ENCODE measurements at regions not wholly inside any gene's neighbourhood (a gene's known extent, or its start where the extent isn't known, plus 50 kb on each side); places are given as distances from the start of the nearest gene placed in this dataset.
A peak's percentile ranks its signal among the peaks of the same experiment; 100 is the strongest.

DNA sequence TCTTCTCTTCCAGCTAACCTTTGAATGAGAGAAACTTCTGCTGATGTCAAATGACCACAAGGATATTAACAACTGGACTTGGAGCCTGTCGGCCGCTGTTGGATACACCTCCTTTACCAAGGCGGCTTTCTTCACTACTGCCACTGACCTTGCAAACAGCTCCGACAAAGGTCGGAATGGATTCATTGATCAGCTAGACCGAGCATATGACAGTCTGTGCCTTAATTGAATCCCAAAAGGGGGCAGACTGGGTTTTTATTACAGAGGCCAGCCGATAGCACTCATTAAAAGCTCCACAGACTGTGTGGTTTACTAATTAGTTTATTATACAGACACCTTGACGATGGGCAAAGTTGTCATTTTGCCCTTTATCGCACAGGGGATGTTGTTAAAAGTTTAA lies 394.5 kb downstream of the RERGL start:
- in situ Hi-C loops (cut with HindIII; ENCODE audit: low pct_ligation_motif_present, low pct_unique_long_range_greater_than_20kb, low sequenced_read_pairs), result no loop called here

DNA sequence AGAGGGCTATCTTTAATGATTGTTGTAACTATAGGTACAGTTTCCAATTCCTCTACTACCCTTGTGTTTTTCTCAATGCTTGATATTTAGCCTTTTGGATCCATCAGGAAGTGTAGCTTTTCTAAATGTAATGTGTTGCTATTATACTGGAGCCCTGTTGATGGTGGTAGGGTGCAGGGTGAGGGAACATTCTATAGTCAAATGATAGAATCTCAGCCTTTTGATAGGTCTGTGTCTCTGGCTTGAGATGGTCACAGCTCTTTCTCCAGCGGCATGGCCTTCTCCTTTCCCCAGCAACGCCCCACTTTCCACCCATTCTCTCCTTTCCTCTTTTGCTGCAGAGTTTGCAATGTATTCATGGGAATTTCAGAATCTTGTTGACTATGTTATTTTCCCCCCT lies 398.6 kb downstream of the RERGL start:
- in situ Hi-C loops (cut with HindIII; ENCODE audit: low pct_ligation_motif_present, low pct_unique_long_range_greater_than_20kb, low sequenced_read_pairs), result no loop called here
- DNase-seq, result no peak

More for the DNA sequence above, 394.5 kb downstream of the RERGL start:
- DNase-seq, result no peak

- DNase-seq, result no peak
- in situ Hi-C loops (cut with HindIII; ENCODE audit: low pct_ligation_motif_present, low pct_unique_long_range_greater_than_20kb, low sequenced_read_pairs), result no loop called here
Measured at GRCh38 chr12:17680220-17680619, 409.8 kb downstream of the RERGL start.

- no peak for DNase-seq
- in situ Hi-C loops (cut with HindIII; ENCODE audit: low pct_ligation_motif_present, low pct_unique_long_range_greater_than_20kb, low sequenced_read_pairs), result no loop called here
Measured at GRCh38 chr12:17666641-17667324, 423.2 kb downstream of the RERGL start.

DNA sequence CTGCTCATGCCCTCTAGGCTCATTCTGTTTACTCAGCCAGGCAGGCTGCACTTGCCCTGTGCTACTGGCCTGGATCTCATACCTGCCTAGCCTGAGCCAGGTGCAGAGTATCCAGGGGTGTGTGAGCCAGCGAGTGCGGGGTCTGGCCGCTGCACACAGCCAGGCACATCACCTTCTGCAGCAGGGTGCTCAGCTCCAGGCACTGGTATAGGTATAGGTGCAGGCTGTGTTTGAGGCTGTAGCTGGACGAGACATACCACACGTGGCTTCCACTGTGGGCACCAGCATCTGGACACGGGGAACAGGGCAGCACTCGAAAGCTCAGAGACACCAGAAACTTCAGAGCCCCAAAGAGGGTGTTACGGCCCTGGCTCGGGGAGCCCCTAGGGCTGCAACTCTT lies 424.2 kb downstream of the RERGL start:
- no peak for DNase-seq
- in situ Hi-C loops (cut with HindIII; ENCODE audit: low pct_ligation_motif_present, low pct_unique_long_range_greater_than_20kb, low sequenced_read_pairs), result no loop called here

- DNase-seq, result no peak
- in situ Hi-C loops (cut with HindIII; ENCODE audit: low pct_ligation_motif_present, low pct_unique_long_range_greater_than_20kb, low sequenced_read_pairs), result no loop called here
Measured at GRCh38 chr12:17661250-17661649, 428.7 kb downstream of the RERGL start.

DNA sequence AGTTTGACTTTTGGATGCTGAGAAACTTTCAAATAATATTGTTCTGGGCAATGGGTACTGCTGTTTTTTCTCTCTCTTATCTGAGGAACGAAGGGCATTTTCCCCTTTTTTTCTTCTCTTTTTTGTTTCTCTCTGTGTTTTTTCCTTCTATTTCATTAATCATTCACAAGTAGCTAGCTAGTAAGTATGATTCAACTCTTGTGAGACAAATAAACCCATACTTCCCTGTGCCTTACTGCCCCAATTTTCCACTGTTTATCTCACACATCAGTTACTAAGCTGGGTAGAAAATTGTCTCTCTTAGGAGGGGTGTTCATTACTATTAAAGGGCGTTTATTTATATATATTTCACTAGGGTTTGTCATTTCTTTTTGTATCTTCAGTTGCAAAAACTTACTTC lies 437.6 kb downstream of the RERGL start:
- in situ Hi-C loops (cut with HindIII; ENCODE audit: low pct_ligation_motif_present, low pct_unique_long_range_greater_than_20kb, low sequenced_read_pairs), result no loop called here
- DNase-seq, result peak; percentile 56

GRCh38 chr12:17642340-17642650 lies 447.7 kb downstream of the RERGL start:
- no peak for DNase-seq
- in situ Hi-C loops (cut with HindIII; ENCODE audit: low pct_ligation_motif_present, low pct_unique_long_range_greater_than_20kb, low sequenced_read_pairs), result no loop called here

DNA sequence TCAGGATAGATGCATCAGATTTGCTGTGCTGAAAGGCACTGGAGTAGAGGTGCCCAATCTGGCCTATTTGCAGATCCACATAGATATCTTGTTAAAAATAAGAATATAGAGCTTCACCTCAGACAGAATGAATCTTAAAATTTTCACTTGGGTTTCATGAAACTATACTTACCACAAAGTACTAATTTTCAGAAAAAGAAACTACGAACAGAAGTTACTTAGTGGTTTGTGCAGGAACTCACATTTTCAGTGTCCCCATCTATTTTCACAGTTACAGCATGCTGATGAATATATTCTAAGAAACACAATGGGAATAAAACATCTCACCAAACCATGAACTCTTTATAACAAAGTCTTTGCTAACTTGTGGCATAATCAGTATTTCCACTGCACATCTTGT lies 449.4 kb downstream of the RERGL start:
- no peak for DNase-seq
- in situ Hi-C loops (cut with HindIII; ENCODE audit: low pct_ligation_motif_present, low pct_unique_long_range_greater_than_20kb, low sequenced_read_pairs), result no loop called here

DNA sequence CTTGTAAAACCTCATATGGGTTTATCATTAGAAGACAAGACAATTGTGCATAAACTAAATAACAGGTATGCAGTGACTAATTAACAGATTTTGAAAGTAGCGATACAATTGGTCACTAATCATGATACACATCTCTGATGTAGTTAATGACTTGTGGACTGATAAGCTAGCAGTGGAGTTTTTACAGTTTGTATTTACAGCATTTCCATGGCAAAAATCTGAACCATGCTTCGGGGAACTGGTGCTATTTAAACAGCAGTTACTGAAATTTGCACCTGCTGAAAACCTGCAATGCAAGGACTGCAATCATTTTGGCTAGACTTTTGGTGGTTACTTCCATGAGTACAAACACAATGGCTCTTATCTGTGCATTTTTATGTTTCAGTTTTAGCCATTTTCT lies 471.2 kb downstream of the RERGL start:
- DNase-seq, result no peak
- in situ Hi-C loops (cut with HindIII; ENCODE audit: low pct_ligation_motif_present, low pct_unique_long_range_greater_than_20kb, low sequenced_read_pairs), result no loop called here

DNA sequence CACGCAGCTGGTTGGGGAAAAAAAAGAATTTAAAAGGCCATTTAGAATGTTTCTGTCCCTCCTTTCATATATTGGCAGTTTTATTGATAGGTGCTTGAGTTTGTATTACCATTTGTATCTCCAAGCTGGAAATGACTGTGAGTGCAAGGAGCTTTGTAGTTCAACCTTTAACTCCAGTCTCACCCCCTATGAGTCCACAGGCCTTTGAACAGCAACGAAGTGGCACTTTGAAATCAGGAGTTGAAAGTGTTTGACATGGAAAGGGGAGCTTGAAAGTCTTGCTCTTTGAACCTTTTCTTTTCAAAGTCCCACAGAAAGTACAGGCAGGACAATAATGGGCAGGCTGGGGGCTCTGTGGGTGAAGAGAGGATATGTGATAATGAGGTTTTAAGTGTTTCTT lies 480.3 kb downstream of the RERGL start:
- no peak for DNase-seq
- in situ Hi-C loops (cut with HindIII; ENCODE audit: low pct_ligation_motif_present, low pct_unique_long_range_greater_than_20kb, low sequenced_read_pairs), result no loop called here

DNA sequence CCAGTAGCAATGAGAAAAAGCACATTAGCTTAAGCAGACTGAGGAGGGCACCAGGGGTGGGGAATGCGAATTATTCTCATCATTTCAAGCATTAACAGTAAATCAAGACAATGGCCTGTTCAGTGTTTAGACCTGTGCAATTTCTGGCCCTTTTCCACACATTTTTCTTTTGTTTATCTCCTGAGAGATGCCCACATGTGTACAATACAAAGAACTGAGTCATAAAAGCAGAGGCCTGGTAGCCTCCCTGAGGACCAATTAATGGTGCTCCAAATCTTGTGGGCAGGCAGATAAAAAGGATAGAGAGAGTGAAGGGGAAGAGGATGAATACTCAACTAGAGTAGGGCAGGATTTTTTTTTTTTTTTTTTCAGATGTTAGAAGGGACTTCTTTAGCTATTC lies 480.8 kb downstream of the RERGL start:
- no peak for DNase-seq
- in situ Hi-C loops (cut with HindIII; ENCODE audit: low pct_ligation_motif_present, low pct_unique_long_range_greater_than_20kb, low sequenced_read_pairs), result no loop called here

GRCh38 chr12:17595111-17595510 lies 494.9 kb downstream of the RERGL start:
- DNase-seq, result no peak
- in situ Hi-C loops (cut with HindIII; ENCODE audit: low pct_ligation_motif_present, low pct_unique_long_range_greater_than_20kb, low sequenced_read_pairs), result no loop called here

- DNase-seq, result no peak
- in situ Hi-C loops (cut with HindIII; ENCODE audit: low pct_ligation_motif_present, low pct_unique_long_range_greater_than_20kb, low sequenced_read_pairs), result no loop called here
Measured at GRCh38 chr12:17593715-17594406, 496.1 kb downstream of the RERGL start.

DNA sequence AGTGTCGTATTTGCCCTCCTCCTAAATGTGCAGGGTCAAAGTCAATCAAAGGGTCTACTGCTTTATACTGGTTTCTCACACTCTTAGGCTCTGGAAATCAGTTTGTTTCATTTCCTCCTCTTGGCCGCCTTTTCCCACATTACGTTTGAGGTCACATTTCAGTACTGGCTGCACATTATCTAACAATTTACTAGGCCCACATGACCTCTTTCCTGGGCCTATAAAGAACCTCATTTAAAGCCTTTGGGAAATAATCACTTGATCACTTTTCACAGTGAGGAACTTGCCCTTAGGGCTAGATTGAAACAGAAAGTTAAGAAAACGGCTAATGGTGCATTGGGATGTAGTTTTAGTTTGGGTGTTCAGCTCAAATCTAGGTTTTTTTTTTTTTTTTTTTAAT lies 497.5 kb downstream of the RERGL start:
- no peak for DNase-seq
- in situ Hi-C loops (cut with HindIII; ENCODE audit: low pct_ligation_motif_present, low pct_unique_long_range_greater_than_20kb, low sequenced_read_pairs), result no loop called here

- in situ Hi-C loops (cut with HindIII; ENCODE audit: low pct_ligation_motif_present, low pct_unique_long_range_greater_than_20kb, low sequenced_read_pairs), result no loop called here
- DNase-seq, result no peak
Measured at GRCh38 chr12:17591005-17591681, 498.9 kb downstream of the RERGL start.

DNA sequence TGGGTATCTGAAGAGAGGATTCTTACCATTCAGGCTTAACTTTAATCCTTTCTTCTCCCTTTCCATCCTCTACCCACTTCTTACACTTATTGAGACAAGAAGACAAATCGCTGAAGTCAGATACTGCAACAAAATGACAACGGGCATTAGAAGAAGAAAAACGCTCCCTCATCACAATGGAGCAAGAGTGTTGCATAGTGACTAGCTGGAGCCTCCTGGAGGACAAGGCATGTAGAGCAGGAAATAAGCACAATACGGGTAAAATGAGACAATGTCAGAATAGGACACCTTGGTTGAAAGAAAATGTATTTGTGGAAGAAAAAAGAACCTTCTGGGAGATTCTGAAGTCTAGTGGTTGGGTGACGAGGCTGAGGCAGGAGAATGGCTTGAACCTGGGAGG lies 501.0 kb downstream of the RERGL start:
- in situ Hi-C loops (cut with HindIII; ENCODE audit: low pct_ligation_motif_present, low pct_unique_long_range_greater_than_20kb, low sequenced_read_pairs), result no loop called here
- DNase-seq, result peak; percentile 22

DNA sequence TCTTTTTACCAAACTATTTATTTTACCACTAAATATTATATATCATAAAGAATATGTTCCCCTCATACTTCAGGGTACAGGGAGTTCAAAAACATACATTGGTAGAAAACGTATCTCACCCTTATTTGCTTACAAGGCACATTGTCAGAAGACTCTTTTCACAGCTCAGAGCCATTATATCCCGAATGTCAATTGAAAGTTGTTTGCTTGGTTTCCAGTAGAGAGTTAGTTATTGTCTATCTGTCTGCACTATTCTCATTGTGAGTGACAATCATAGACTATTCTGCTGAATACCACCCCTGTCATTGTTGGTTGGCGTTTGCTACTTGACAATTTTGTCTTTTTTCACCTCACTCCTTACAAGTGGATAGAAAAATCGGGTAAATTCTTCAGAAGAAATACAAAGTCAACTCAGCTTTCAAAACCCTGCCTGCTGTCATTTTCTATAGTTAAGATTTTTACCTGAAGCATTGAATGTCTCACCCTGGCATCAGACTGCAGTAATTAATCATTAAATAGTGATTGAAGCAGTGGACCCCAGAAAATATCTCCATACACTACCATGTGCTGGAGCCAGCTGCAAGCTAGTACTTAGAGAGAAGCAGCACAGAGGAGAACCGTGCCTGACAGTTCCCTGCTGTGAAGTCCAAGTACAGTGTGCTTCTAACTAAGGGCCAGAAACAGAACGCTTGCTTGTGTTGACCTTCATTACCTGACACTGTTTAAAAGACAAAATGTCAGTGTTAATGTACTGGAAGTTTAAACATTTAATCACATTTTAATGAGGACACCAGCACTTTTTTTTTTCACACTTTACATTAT lies 510.6 kb downstream of the RERGL start:
- no peak for DNase-seq
- in situ Hi-C loops (cut with HindIII; ENCODE audit: low pct_ligation_motif_present, low pct_unique_long_range_greater_than_20kb, low sequenced_read_pairs), result no loop called here

DNA sequence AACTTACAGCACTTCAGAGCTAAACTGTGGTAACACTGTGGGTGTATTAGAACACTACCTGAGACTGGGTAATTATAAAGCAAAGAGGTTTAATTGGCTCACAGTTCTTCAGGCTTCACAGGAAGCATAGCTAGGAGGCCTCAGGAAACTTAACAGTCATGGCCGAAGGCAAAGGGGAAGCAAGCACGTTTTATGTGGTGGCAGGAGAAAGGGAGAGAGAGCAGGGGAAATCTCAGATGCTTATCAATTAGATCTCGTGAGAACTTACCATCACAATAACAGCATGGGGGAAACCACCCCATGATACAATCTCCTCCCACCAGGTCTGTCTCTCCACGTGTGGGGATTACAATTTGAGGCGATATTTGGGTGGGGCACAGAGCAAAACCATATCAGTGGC lies 512.6 kb downstream of the RERGL start:
- in situ Hi-C loops (cut with HindIII; ENCODE audit: low pct_ligation_motif_present, low pct_unique_long_range_greater_than_20kb, low sequenced_read_pairs), result no loop called here
- no peak for DNase-seq
